GM18907 (cell line): ENCODE measurements at regions not wholly inside any gene's neighbourhood (a gene's known extent, or its start where the extent isn't known, plus 50 kb on each side); places are given as distances from the start of the nearest gene placed in this dataset.

Experiments
- ATAC-seq: cut with Tn5 transposase; IDR thresholded peaks from one replicate; pipeline ENCODE4 v1.9.1; 2021; ENCODE audit warnings: mild to moderate bottlenecking, moderate library complexity; ENCODE audit not compliant: unreplicated experiment

- no peak for ATAC-seq
Observed at GRCh38 chr2:144217853-144218633, 301.9 kb downstream of the ZEB2 start.

GRCh38 chr2:144215701-144216675 lies 303.9 kb downstream of the ZEB2 start:
- peak; percentile 57 for ATAC-seq

GRCh38 chr2:144215207-144215606 lies 304.7 kb downstream of the ZEB2 start:
- ATAC-seq = no peak

- ATAC-seq = peak; percentile 92
Observed at GRCh38 chr2:144213797-144214196, 306.1 kb downstream of the ZEB2 start.

GRCh38 chr2:144211826-144212225 lies 308.1 kb downstream of the ZEB2 start:
- no peak for ATAC-seq

- ATAC-seq = no peak
Observed at GRCh38 chr2:144211065-144211464, 308.9 kb downstream of the ZEB2 start.

GRCh38 chr2:144210076-144210475 lies 309.8 kb downstream of the ZEB2 start:
- ATAC-seq = no peak

- ATAC-seq = no peak
Observed at GRCh38 chr2:144208924-144209323, 311.0 kb downstream of the ZEB2 start.

- no peak for ATAC-seq
Observed at GRCh38 chr2:144206019-144206418, 313.9 kb downstream of the ZEB2 start.

GRCh38 chr2:144201868-144202468 lies 318.0 kb downstream of the ZEB2 start:
- no peak for ATAC-seq

GRCh38 chr2:144201126-144201525 lies 318.8 kb downstream of the ZEB2 start:
- no peak for ATAC-seq

- no peak for ATAC-seq
Observed at GRCh38 chr2:144198116-144198515, 321.8 kb downstream of the ZEB2 start.

GRCh38 chr2:144194326-144195071 lies 325.4 kb downstream of the ZEB2 start:
- no peak for ATAC-seq

- no peak for ATAC-seq
Observed at GRCh38 chr2:144190908-144191605, 328.9 kb downstream of the ZEB2 start.

- peak; percentile 100 for ATAC-seq
Observed at GRCh38 chr2:144183727-144184126, 336.2 kb downstream of the ZEB2 start.

GRCh38 chr2:144181001-144181400 lies 338.9 kb downstream of the ZEB2 start:
- ATAC-seq = no peak

GRCh38 chr2:144180131-144180530 lies 339.8 kb downstream of the ZEB2 start:
- ATAC-seq = no peak

GRCh38 chr2:144170179-144170578 lies 349.7 kb downstream of the ZEB2 start:
- no peak for ATAC-seq

- ATAC-seq = no peak
Observed at GRCh38 chr2:144166743-144167142, 353.2 kb downstream of the ZEB2 start.

- ATAC-seq = no peak
Observed at GRCh38 chr2:144165599-144166250, 354.2 kb downstream of the ZEB2 start.
